OCI-LY7 (cell line): ENCODE measurements at regions not wholly inside any gene's neighbourhood (a gene's known extent, or its start where the extent isn't known, plus 50 kb on each side); places are given as distances from the start of the nearest gene placed in this dataset.

ENCODE experiments used
- BruUV-seq: library from RNA; stranded (reverse); fragments of 400-500 nt; replicated peaks from 2 replicates; lab custom pipeline; 2021; lab: Mats Ljungman, UMichigan
- CTCF ChIA-PET: fragments of 300-600 bp; sonication (Branson Sonifier 250); formaldehyde crosslinking; loops from one replicate; lab custom pipeline; 2022; ENCODE audit warnings: antibody characterized with exemption; ENCODE audit not compliant: unreplicated experiment; lab: Charles Lee
- POLR2A ChIA-PET: fragments of 300-600 bp; sonication (Branson Sonifier 250); formaldehyde crosslinking; loops from one replicate; lab custom pipeline; 2022; ENCODE audit warnings: antibody characterized with exemption; lab: Charles Lee
- DNase-seq: peaks from one replicate; pipeline ENCODE4 v3.0.0-alpha.2; 2015; ENCODE audit warnings: low spot score
- H2AFZ ChIP-seq: fragments of 200-600 bp; sonication (generic), shearing (Covaris generic); 2 replicates; pipeline ENCODE4 v1.6.1; 2014; ENCODE audit warnings: mild to moderate bottlenecking, antibody characterized with exemption, low read length, moderate library complexity
- H3K27ac ChIP-seq: fragments of 200-600 bp; sonication (generic); 2 replicates; pipeline ENCODE4 v1.5.1; 2014; ENCODE audit warnings: mixed run types, low read depth, mild to moderate bottlenecking, moderate library complexity, low read length, inconsistent platforms; ENCODE audit not compliant: poor library complexity, severe bottlenecking
- H3K36me3 ChIP-seq: fragments of 200-600 bp; sonication (generic); 2 replicates; pipeline ENCODE4 v1.6.1; 2014; ENCODE audit warnings: mild to moderate bottlenecking, antibody characterized with exemption, low read length, moderate library complexity, mixed read lengths; ENCODE audit not compliant: insufficient read depth
- H3K4me1 ChIP-seq: fragments of 200-600 bp; sonication (generic); 2 replicates; pipeline ENCODE4 v1.5.1; 2014; ENCODE audit warnings: mild to moderate bottlenecking, low read length; ENCODE audit not compliant: insufficient read depth, poor library complexity, severe bottlenecking
- H3K4me2 ChIP-seq: fragments of 200-600 bp; sonication (generic); 2 replicates; pipeline ENCODE4 v1.6.1; 2014; ENCODE audit warnings: mild to moderate bottlenecking, low read length
- H3K4me3 ChIP-seq: fragments of 200-600 bp; sonication (generic); 2 replicates; pipeline ENCODE4 v1.5.1; 2014; ENCODE audit warnings: mild to moderate bottlenecking, low read depth, low read length; ENCODE audit not compliant: poor library complexity, severe bottlenecking
- H3K79me2 ChIP-seq: fragments of 200-600 bp; sonication (generic); 2 replicates; pipeline ENCODE4 v1.6.1; 2016; ENCODE audit warnings: low read depth, mild to moderate bottlenecking, low read length, moderate library complexity, mixed read lengths; ENCODE audit not compliant: insufficient read depth
- H3K9me2 ChIP-seq: fragments of 200-600 bp; sonication (generic); 2 replicates; pipeline ENCODE4 v1.6.1; 2016; ENCODE audit warnings: mild to moderate bottlenecking, low read length, mixed read lengths; ENCODE audit not compliant: insufficient read depth
- H3K9me3 ChIP-seq: fragments of 200-600 bp; sonication (generic); 2 replicates; pipeline ENCODE4 v1.6.1; 2014; ENCODE audit warnings: mild to moderate bottlenecking, mixed run types, low read length, mixed read lengths
- H4K20me1 ChIP-seq: fragments of 200-600 bp; sonication (generic); 2 replicates; pipeline ENCODE4 v1.6.1; 2014; ENCODE audit warnings: mild to moderate bottlenecking, antibody characterized with exemption, low read length, moderate library complexity, mixed read lengths; ENCODE audit not compliant: insufficient read depth
- CTCF ChIP-seq: fragments of 200-600 bp; sonication (generic); conservative IDR thresholded peaks from 2 replicates; pipeline ENCODE4 v1.5.1; 2014; ENCODE audit warnings: mild to moderate bottlenecking, antibody characterized with exemption, low read length, moderate library complexity, mixed read lengths
- EZH2phosphoT487 ChIP-seq: fragments of 200-600 bp; sonication (generic); IDR thresholded peaks from 2 replicates; pipeline ENCODE4 v1.6.1; 2018; ENCODE audit warnings: low read depth, borderline replicate concordance, mild to moderate bottlenecking, mixed run types, antibody characterized with exemption, low read length, moderate library complexity, mixed read lengths
- intact Hi-C: fragments of 100-400 bp; cut with micrococcal nuclease; formaldehyde crosslinking; loops from one replicate; pipeline ENCODE4 v1.10.0; 2022; ENCODE audit not compliant: unreplicated experiment

GRCh38 chr13:64958106-64958505 lies 2272.0 kb downstream of the PCDH9 start:
- BruUV-seq: no TSS peak
- CTCF ChIA-PET: no interaction called here
- intact Hi-C loops: no loop called here
- Histone ChIP-seq H3K4me1 (no peaks in the 10 kb centered on the region), H2AFZ (no peak overlapping the region), H3K79me2 (no peaks in the 10 kb centered on the region), H3K9me2 (no peaks in the 10 kb centered on the region), H3K4me2 (no peak overlapping the region), H3K27ac (no peak overlapping the region), H3K9me3 (no peaks in the 10 kb centered on the region), H4K20me1 (no peaks in the 10 kb centered on the region), H3K4me3 (no peak overlapping the region), H3K36me3 (no peaks in the 10 kb centered on the region)
- TF ChIP-seq CTCF (no peak), EZH2phosphoT487 (no peak)
- POLR2A ChIA-PET: no interaction called here
- DNase-seq: no peak

GRCh38 chr13:64938660-64939059 lies 2291.5 kb downstream of the PCDH9 start:
- H3K27ac ChIP-seq: no peak overlapping the region
- intact Hi-C loops: no loop called here
- CTCF ChIA-PET: no interaction called here
- no peaks in the 10 kb centered on the region for H3K79me2 ChIP-seq
- TF ChIP-seq CTCF: no peak
- TF ChIP-seq EZH2phosphoT487: no peak
- POLR2A ChIA-PET: interaction anchor here (0.8 kb wide), 1 partner anchor 14 kb away, joined by 3 read pairs; no protein-coding TSS in a partner anchor
- H3K9me2 ChIP-seq: no peaks in the 10 kb centered on the region
- no peaks in the 10 kb centered on the region for H3K4me1 ChIP-seq
- no peak overlapping the region for H3K4me3 ChIP-seq
- BruUV-seq: no TSS peak
- no peak for DNase-seq
- H3K36me3 ChIP-seq: no peaks in the 10 kb centered on the region
- H4K20me1 ChIP-seq: no peaks in the 10 kb centered on the region
- H3K9me3 ChIP-seq: no peaks in the 10 kb centered on the region
- no peak overlapping the region for H3K4me2 ChIP-seq
- H2AFZ ChIP-seq: no peak overlapping the region

GRCh38 chr13:64937302-64937701 lies 2292.8 kb downstream of the PCDH9 start:
- TF ChIP-seq CTCF (no peak), EZH2phosphoT487 (no peak)
- Histone ChIP-seq H3K27ac (no peak overlapping the region), H3K9me3 (no peaks in the 10 kb centered on the region), H3K4me3 (no peak overlapping the region), H2AFZ (no peak overlapping the region), H3K4me2 (no peak overlapping the region), H3K79me2 (no peaks in the 10 kb centered on the region), H4K20me1 (no peaks in the 10 kb centered on the region), H3K36me3 (no peaks in the 10 kb centered on the region), H3K4me1 (no peaks in the 10 kb centered on the region), H3K9me2 (no peaks in the 10 kb centered on the region)
- intact Hi-C loops: no loop called here
- ChIA-PET CTCF (no interaction called here), POLR2A (interaction anchor here (1.3 kb wide), 1 partner anchor 8 kb away, joined by 4 read pairs; no protein-coding TSS in a partner anchor)
- DNase-seq: no peak
- BruUV-seq: no TSS peak
